ENCODE measurements at regions not wholly inside any gene's neighbourhood (a gene's known extent, or its start where the extent isn't known, plus 50 kb on each side); places are given as distances from the start of the nearest gene placed in this dataset.

GRCh38 chr1:25094229-25094628 lies 138.1 kb downstream of the SYF2 start:
- Histone ChIP-seq H2BK5ac (ENCODE audit: insufficient read length, low read length) (no peak overlapping the region), H3K56ac (ENCODE audit: insufficient read length, low read depth, low read length) (no peak overlapping the region), H3K14ac (ENCODE audit: insufficient read depth, low read length) (no peak overlapping the region), H2BK20ac (ENCODE audit: low read depth, low read length, poor library complexity, severe bottlenecking) (no peak overlapping the region), H4K91ac (ENCODE audit: insufficient read length, low read depth, low read length) (no peak overlapping the region), H3K4me1 (ENCODE audit: insufficient read depth, low read length) (no peaks in the 10 kb centered on the region), H3K23me2 (ENCODE audit: insufficient read length, low read depth, low read length, poor library complexity, severe bottlenecking) (no peaks in the 10 kb centered on the region), H4K5ac (ENCODE audit: insufficient read length, low read depth, low read length) (no peak overlapping the region), H3T11ph (ENCODE audit: low read length) (no peak overlapping the region), H3K9me3 (ENCODE audit: control insufficient read depth, low read depth, low read length) (no peaks in the 10 kb centered on the region), H3K4me2 (ENCODE audit: insufficient read depth, insufficient read length, low read length) (no peak overlapping the region), H3K79me1 (ENCODE audit: insufficient read depth, low read depth, low read length, poor library complexity, severe bottlenecking) (no peaks in the 10 kb centered on the region), H2AK5ac (ENCODE audit: insufficient read length, low read length) (no peak overlapping the region), H3K27me3 (ENCODE audit: insufficient read depth, low read length) (no peaks in the 10 kb centered on the region), H2AFZ (ENCODE audit: low read length) (no peak overlapping the region), H2BK15ac (ENCODE audit: low read depth, low read length) (no peak overlapping the region), H3K23ac (ENCODE audit: insufficient read length, low read depth, low read length) (no peak overlapping the region), H3K9ac (ENCODE audit: extremely low read depth, insufficient read length, low read length) (no peak overlapping the region), H4K20me1 (ENCODE audit: control insufficient read depth, insufficient read depth, insufficient read length) (no peaks in the 10 kb centered on the region), H2BK120ac (ENCODE audit: low read depth, low read length, poor library complexity, severe bottlenecking) (no peak overlapping the region), H3K18ac (ENCODE audit: insufficient read length, low read depth, low read length) (no peak overlapping the region), H3K4ac (ENCODE audit: low read depth, low read length) (no peak overlapping the region), H3K27ac (ENCODE audit: insufficient read length, low read depth, low read length) (no peak overlapping the region), H4K8ac (replicated peaks; ENCODE audit: insufficient read length, low read depth, low read length) (no peak overlapping the region), H2BK12ac (ENCODE audit: insufficient read length, low read depth, low read length) (no peak overlapping the region), H3K79me2 (ENCODE audit: insufficient read depth, low read length) (no peaks in the 10 kb centered on the region)
- no CpG with 5 or more reads among the region's 3 CpGs for WGBS (ENCODE audit: extremely low coverage, insufficient read length, low lambda C conversion rate)
- H3K9me3 Mint-ChIP-seq = peaks cover 0 to 3% of the 10 kb centered on the region in 2 experiments; a peak in 2 of 5 replicates
- DNase-seq = no peak
- no peak overlapping the region for H3K4me3 Mint-ChIP-seq
- peaks cover 4% of the 10 kb centered on the region for H3K27me3 Mint-ChIP-seq (ENCODE audit: low read depth)
- H3K4me1 Mint-ChIP-seq = peaks cover 6 to 8% of the 10 kb centered on the region in 2 experiments
- TF ChIP-seq CTCF (conservative IDR thresholded peaks at IDR 0.05) = no peak
- H3K27ac Mint-ChIP-seq = no peak overlapping the region
- H3K36me3 Mint-ChIP-seq (ENCODE audit: insufficient read depth in 1 of 3, low read depth in 3 of 3) = no peaks in the 10 kb centered on the region; a peak in 1 of 7 replicates

All from H9 (cell line).